ENCODE measurements at regions not wholly inside any gene's neighbourhood (a gene's known extent, or its start where the extent isn't known, plus 50 kb on each side); places are given as distances from the start of the nearest gene placed in this dataset.

- ChIA-PET POLR2A (interaction anchor here (1.0 to 2.5 kb wide), 5 partner anchors 14 to 380 kb away, joined by 3 to 11 read pairs (median 4); partner anchors contain the start of gene MLLT3), CTCF (no interaction called here)
- Histone ChIP-seq H3K4me1 (ENCODE audit: insufficient read depth, low read length) (peaks cover 27% of the 10 kb centered on the region), H3K36me3 (ENCODE audit: insufficient read depth, low read length) (no peaks in the 10 kb centered on the region), H3K27me3 (ENCODE audit: control insufficient read depth in 1 of 2, insufficient read depth in 2 of 2, low read length in 2 of 2) (no peaks in the 10 kb centered on the region), H3K4me3 (ENCODE audit: low read length) (peak overlapping the region; percentile 39), H3K9me3 (ENCODE audit: control insufficient read depth in 1 of 2, insufficient read depth in 1 of 2, low read length in 2 of 2) (no peaks in the 10 kb centered on the region), H3K27ac (ENCODE audit: low read depth in 1 of 2, low read length in 2 of 2) (peak overlapping the region; percentile 14 to 56)
- peak in 8 of 14 experiments; percentile 9 to 78 (median 38) for DNase-seq
- peak; percentile 89 for ATAC-seq (ENCODE audit: poor library complexity)
- Mint-ChIP-seq H3K4me1 (ENCODE audit: low read depth) (peaks cover 66% of the 10 kb centered on the region), H3K36me3 (ENCODE audit: low read depth) (no peaks in the 10 kb centered on the region), H3K27me3 (no peaks in the 10 kb centered on the region), H3K27ac (peak overlapping the region; percentile 60), H3K9me3 (no peaks in the 10 kb centered on the region), H3K4me3 (peak overlapping the region; percentile 72)
- no peak for TF ChIP-seq CTCF (IDR thresholded peaks at IDR 0.05)
- intact Hi-C loops (cut with DNase I, micrococcal nuclease), result no loop called here
Measured at GRCh38 chr9:20242510-20243189, 379.6 kb downstream of the MLLT3 start.

- no peak for TF ChIP-seq CTCF (IDR thresholded peaks at IDR 0.05)
- H3K36me3 ChIP-seq (ENCODE audit: insufficient read depth, low read length), result no peaks in the 10 kb centered on the region
- intact Hi-C loops (cut with DNase I, micrococcal nuclease), result no loop called here
- no peak overlapping the region for H3K27ac Mint-ChIP-seq
- peaks cover 60% of the 10 kb centered on the region for H3K4me1 Mint-ChIP-seq (ENCODE audit: low read depth)
- H3K27me3 ChIP-seq (ENCODE audit: control insufficient read depth in 1 of 2, insufficient read depth in 2 of 2, low read length in 2 of 2), result no peaks in the 10 kb centered on the region
- H3K4me3 ChIP-seq (ENCODE audit: low read length), result no peak overlapping the region
- no peaks in the 10 kb centered on the region for H3K27me3 Mint-ChIP-seq
- CTCF ChIA-PET, result interaction anchor here (1.2 kb wide), 1 partner anchor 57 kb away, joined by 3 read pairs; no protein-coding TSS in a partner anchor
- DNase-seq (no peak), ATAC-seq (ENCODE audit: poor library complexity) (no peak)
- H3K4me1 ChIP-seq (ENCODE audit: insufficient read depth, low read length), result peaks cover 27% of the 10 kb centered on the region
- H3K9me3 Mint-ChIP-seq, result no peaks in the 10 kb centered on the region
- POLR2A ChIA-PET, result no interaction called here
- peak overlapping the region; percentile 10 for H3K4me3 Mint-ChIP-seq
- H3K36me3 Mint-ChIP-seq (ENCODE audit: low read depth), result no peaks in the 10 kb centered on the region
- no peaks in the 10 kb centered on the region for H3K9me3 ChIP-seq (ENCODE audit: control insufficient read depth in 1 of 2, insufficient read depth in 1 of 2, low read length in 2 of 2)
- no peak overlapping the region for H3K27ac ChIP-seq (ENCODE audit: low read depth in 1 of 2, low read length in 2 of 2)
Measured at GRCh38 chr9:20240498-20240897, 381.8 kb downstream of the MLLT3 start.

GRCh38 chr9:20238921-20239320 lies 383.4 kb downstream of the MLLT3 start:
- intact Hi-C loops (cut with DNase I, micrococcal nuclease), result no loop called here
- ChIA-PET POLR2A (no interaction called here), CTCF (interaction anchor here (1.2 kb wide), 1 partner anchor 12 kb away, joined by 4 read pairs; no protein-coding TSS in a partner anchor)
- H3K36me3 ChIP-seq (ENCODE audit: insufficient read depth, low read length), result no peaks in the 10 kb centered on the region
- Mint-ChIP-seq H3K4me3 (no peak overlapping the region), H3K36me3 (ENCODE audit: low read depth) (no peaks in the 10 kb centered on the region), H3K27me3 (no peaks in the 10 kb centered on the region), H3K9me3 (peaks cover 2% of the 10 kb centered on the region), H3K4me1 (ENCODE audit: low read depth) (peaks cover 44% of the 10 kb centered on the region), H3K27ac (no peak overlapping the region)
- no peak for TF ChIP-seq CTCF (IDR thresholded peaks at IDR 0.05)
- no peak for ATAC-seq (ENCODE audit: poor library complexity)
- no peaks in the 10 kb centered on the region for H3K9me3 ChIP-seq (ENCODE audit: control insufficient read depth in 1 of 2, insufficient read depth in 1 of 2, low read length in 2 of 2)
- DNase-seq, result no peak
- H3K27ac ChIP-seq (ENCODE audit: low read depth in 1 of 2, low read length in 2 of 2), result no peak overlapping the region
- H3K4me3 ChIP-seq (ENCODE audit: low read length), result no peak overlapping the region
- no peaks in the 10 kb centered on the region for H3K27me3 ChIP-seq (ENCODE audit: control insufficient read depth in 1 of 2, insufficient read depth in 2 of 2, low read length in 2 of 2)
- peaks cover 22% of the 10 kb centered on the region for H3K4me1 ChIP-seq (ENCODE audit: insufficient read depth, low read length)
